ENCODE measurements at regions not wholly inside any gene's neighbourhood (a gene's known extent, or its start where the extent isn't known, plus 50 kb on each side); places are given as distances from the start of the nearest gene placed in this dataset.
"Not testable (repeated sequence)": the region's sequence is repeated elsewhere in the genome, so short reads cannot be mapped to it uniquely, and the experiment has no call there.

DNA sequence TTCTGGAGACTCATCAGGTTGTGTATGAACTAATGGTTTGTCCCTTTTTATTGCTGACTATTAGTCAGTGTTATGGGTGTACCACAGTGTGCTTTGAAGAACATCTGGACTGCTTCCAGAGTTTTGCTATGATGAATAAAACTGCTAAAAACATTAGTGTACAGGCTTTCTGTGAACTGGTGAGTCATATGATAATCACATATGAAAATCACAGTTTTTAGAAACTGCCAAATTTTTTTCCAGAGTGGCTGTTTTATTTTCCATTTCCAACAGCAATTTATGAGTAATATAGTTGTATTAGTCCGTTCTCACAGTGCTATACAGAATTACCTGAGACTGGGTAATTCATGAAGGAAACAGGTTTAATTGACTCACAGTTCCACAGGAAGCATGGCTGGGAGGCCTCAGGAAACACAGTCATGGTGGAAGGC lies 281.2 kb upstream of the VSTM2A start:
- ATAC-seq = no peak

DNA sequence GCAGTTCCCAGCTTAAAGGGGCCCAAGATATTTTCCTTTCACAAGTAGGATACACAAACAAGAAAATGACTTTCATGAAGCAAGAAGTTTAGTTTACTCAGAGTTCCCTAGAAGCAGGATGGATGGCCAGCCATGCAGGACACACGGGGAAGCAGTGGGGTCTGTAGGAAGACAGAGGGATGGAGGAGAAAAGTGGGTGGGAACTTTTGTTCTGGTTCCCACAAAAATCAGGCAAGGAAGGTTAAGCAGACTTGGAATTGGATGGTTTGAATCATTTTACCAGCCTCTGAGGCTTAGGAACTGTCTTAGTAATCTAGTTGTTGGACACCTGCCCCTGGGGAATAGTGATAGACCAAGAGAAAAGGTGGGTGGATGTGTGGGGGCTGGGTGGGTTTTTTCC lies 263.3 kb upstream of the VSTM2A start:
- ATAC-seq = no peak

DNA sequence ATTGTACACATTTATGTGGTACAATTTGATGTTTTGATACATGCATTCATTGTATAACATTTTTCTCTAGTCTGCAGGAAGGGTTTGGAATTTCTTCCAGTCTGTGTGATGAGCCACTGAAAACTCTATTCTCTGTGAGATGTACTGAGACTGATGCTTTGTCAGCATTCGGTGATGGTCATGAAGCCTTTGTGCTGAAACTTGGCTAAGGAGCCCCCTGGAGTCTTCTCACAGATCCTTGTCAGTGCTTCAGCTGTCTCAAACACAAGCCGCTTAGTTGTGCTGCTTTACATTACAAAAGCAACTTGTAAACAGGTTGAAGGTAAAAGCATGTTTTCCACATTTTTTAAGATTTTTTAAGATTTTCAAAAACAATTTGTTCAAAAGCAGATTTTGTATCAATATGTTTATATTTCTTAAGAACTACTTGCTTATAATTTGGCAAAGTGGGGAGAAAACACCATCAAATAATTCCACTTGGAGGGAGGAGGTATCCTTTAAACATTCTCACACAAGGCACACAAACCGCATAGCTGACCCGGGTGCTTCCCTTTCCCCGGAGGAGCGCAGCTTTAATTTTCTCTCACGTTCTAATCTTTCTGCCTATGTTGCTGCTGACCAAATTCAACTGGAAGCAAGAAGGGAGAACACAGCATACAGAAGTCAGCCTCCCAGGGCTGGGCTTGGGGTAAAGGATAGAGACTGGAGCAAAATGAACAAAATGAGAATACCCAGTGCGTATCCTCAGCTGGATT lies 249.8 kb upstream of the VSTM2A start:
- no peak for ATAC-seq

DNA sequence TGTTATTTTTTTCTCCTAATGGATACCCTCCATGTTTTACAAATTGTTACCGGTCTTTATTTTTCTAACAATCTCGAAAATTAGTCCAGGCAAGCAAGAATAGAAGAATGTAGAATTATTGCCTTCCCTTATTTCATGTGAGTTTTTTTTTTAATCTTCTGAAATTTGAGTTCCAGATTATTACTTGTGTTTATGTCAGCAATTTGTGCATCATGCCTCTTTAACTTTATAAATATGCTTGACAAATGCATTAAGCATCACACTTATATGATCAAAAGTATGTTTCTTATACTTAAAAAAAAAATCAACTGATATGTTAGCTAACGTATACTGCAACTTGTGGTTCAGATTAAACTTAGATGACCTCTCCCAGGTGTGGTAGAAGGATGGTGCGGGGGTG lies 242.7 kb upstream of the VSTM2A start:
- no peak for ATAC-seq

DNA sequence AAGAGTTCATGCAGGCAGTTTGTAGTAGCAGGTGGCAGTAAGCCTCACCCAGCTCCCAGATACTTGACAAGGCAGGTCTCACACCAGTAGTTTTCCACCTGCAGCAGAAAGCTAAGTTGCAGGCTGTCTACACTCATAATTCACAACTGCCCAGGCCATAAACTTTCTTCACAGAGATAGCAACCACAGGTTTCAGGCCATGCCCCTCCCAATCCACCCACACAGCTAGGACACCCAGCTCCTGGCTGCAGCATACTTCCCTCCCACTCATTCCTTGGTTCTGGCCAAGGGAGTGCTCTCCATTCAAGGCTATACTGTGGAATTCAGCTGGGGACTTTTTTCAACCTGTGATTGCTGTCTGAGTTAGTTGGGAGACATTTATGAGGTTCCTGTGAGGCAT lies 226.2 kb upstream of the VSTM2A start:
- not testable (repeated sequence) for ATAC-seq

DNA sequence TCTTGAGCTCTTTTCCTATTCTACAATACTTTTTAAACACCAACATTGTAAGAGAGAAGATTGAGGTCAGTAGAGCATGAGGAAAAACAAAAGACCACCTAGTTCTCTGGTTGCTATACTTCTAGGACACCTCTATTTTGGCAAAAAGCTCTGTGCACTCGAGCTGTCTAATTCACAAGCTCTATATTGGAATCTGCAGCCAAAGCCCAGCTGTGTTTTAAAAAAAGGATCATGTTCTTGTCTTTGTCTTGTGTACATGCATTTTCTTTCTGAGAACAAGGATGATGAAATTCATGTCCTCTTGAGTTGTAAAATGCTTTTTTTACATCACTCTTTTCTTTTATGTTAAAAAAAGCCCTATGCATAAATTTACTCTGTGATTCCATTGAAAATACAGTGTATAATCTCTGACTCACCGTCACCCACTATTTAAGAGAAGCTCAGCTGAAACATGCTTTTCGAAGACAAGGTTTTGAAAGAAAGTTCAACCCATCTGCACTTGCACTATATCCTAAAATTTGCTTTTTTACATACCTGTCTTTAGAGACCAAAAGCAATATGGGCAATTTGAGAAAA lies 215.5 kb upstream of the VSTM2A start:
- no peak for ATAC-seq

DNA sequence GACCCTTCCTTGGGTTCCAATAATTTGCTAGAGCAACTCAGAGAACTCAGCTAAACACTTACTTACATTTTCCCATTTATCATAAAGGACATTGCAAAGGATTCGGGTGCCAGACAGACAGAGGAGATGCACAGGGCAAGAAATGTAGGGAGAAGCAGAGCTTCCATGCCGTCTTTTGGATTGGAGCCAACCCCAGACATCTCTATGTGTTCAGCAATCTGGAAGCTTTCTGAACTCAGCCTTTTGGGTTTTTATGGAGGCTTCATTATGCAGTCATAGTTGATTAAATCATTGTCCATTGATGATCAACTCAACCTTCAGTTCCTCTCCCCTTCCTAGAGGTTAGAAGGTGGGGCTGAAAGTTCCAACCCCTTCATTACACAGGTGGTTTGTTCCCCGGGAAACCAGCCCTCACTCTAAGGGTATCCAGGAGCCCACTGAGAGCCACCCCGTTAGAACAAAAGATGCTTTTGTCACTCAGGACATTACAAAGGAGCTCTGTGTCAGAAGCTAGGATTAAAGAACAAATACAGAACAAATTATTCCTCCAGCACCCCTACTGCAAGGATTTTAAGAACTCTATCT lies 211.9 kb upstream of the VSTM2A start:
- ATAC-seq = no peak

DNA sequence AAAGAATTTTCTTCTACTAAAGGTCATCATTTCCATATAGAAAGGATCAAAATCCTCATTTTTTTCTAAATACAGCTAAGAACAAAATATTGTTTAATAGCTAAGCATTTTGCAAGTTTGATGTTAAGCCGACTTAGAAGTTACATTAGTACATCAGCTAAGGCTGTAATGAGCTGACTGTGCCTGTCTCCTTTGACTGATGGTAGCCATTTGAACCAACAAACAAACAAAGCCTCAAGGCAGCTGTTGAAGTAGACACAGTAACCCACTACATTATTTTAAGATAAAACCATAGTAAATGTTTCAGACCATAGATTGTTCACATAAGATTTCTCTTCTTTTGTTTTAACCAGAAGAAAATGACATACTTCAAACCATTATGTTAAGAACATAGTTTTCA lies 210.9 kb upstream of the VSTM2A start:
- ATAC-seq = no peak

DNA sequence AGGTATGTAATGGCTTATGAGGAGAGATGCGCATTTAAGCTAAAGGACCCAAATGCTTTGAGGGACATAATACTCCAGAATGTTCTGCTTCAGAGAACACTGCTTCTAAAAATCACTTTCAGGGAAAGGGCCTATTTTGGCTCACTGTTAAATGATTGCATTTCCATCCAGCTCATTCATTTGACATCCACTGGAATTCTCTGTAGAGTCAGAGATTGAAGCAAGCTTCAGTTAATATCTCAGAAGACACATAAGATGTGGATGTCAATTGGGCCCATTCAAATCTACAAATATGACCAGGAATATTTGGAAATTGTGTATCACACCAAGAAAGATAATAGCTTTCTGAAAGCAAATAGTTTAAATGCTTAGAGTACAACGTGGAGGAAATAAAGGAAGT lies 209.9 kb upstream of the VSTM2A start:
- no peak for ATAC-seq

DNA sequence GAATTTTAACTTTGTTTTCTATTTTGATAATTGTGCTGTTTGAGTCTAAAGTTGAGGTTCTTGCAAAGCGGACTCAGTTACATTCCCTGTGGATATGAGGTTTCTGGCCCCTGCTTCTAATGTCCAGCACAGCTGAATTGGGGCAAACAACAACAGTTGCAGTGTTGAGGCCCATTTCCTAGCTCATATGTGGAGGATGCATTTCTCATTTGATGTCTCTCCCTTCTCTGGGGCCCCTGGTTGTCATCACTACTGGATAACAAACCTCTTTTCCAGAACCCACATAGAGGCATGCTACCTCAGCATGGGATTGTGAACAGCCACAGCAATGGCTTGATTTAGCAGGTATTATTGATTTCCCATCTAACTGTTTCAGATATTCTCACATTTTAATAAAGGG lies 208.2 kb upstream of the VSTM2A start:
- ATAC-seq = no peak

DNA sequence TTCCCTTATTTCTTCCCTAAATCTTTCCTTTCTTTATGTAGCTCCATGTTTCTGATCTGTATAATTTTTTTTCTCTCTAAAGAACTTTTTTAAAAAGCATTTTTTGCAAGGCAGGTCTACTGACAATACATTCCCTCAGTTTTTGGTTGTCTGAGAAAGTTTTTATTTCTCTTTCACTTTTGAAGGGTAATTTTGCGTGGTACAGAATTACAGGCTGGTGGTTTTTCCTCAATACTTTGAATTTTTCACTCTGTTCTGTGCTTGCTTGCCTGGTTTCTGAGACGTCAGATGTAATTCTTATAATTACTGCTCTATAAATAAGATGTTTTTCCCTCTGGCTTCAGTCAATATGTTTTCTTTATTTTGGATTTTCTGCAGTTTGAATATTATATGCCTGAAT lies 205.4 kb upstream of the VSTM2A start:
- no peak for ATAC-seq

DNA sequence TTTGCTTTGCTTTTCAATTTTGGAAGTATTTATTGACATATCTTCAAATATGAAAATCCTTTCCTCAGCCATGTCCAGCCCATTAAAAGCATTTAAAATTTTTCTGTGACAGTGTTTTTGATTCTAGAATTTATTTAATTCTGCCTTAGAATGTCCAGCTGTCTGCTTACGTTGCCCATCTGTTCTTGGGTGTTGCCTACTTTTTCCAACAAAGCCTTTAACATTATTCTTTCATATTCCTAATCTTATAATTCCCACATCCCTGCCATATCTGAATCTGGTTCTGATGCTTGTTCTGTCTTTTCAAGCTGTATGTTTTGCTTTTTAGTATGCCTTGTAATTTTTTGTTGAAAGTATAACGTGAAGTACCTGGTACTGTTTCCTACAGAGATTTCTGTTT lies 204.7 kb upstream of the VSTM2A start:
- ATAC-seq = no peak

DNA sequence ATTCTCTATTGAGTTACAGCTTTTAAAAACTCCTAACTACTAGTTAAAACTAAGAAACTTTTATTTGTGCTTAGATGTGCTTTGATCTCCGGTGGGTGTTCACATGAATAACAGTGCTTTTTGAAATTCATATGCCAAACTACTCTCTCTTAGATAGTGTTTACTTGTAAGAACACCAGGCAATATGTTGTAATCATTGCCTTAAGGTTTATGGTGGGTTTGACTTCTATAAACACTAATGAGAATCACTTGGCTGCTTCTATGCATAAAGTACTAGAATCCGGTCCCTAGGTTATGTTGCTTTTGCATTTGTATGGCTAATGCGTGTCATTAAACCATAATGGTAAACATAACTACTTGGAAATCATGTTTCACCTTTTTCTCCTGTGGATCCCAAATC lies 203.9 kb upstream of the VSTM2A start:
- no peak for ATAC-seq

DNA sequence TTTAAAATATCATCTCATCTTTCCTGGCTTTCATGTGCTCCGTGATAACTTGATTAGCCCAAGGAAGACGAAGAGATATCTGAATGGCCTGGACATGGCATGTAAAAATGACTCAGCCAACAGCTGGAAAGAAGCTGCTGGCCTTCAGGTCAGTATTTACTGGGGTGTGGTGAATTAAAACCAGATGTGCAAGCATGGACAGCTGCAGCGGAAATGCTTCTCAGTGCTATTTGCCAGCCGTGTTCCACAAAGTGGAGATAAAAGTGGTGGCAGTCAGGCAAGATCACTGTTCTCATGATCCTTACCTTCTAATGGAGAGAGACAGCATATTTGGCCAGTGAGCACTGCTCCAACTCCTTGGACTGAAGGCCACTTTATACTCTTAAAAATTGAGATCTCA lies 203.1 kb upstream of the VSTM2A start:
- no peak for ATAC-seq

DNA sequence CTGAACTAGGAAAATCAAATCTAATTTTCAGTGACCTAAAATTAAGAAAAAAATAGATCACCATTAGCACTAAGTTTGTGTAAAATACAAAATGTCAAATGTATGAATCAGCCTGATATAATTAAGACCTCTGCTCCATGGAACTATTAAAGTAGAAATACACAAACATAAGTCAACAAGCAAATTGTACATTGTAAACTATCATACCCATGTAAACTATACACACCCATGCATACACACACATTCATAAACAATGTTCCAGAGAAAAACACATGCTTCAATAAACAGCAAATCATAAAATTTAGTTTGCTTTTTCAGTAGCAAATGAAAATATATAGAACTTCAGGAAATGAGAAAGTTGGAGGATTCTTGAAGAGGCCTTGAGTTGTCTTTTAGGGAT lies 199.7 kb upstream of the VSTM2A start:
- ATAC-seq = no peak

DNA sequence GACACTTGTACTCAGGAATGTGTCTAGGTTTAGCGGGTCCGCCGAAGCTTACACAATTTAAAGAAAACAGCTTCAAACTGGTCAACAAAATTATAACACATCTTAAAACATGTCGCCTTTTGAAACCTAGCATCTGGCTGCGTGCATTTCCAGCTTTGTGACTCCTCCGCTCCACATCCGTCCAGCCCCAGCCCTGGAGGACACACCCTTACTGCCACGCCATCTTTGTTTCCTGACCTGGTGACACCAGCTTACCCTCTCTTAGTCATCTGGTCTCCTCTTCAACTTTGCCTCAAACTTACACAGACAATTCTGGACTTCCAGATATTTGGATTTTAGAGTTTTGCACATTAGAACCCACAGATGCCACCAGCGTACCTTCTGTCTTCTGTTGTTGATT lies 198.7 kb upstream of the VSTM2A start:
- ATAC-seq = no peak

DNA sequence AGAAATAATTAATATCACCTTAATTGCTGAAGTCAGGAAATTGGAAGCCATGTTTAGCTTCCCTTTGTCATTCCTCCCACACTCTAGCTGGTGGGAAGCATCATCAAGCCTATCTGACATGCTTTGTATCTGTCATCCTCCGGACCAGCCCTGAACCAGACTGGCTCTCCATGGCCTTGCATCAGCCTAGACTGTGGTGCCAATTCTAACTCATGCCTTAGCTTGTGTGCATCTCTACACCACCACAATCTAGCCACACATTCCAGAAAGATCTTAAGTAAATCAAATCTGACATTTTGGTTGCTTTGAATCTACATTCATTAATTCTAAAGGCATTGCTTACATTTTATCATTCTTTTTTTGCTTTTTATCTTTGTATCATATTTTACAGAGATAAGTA lies 196.4 kb upstream of the VSTM2A start:
- ATAC-seq = no peak

DNA sequence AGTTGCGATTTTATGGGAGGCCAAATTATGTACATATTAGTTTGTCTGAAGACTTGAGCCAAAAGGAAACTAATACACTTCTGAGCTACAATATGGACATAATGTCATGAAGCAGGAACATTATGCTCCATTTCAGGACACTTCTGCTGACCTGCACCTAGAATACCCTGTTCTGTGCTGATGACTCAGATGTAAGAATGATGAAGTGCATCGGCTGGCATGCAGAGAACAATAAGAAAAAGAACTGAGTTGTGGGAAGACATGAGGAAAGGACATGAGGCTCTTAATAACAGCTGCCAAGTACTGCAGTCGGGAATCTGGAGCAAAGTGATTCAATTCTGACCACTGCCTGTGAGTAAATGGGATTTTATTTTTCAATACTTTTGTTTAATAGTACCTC lies 192.9 kb upstream of the VSTM2A start:
- ATAC-seq = no peak

DNA sequence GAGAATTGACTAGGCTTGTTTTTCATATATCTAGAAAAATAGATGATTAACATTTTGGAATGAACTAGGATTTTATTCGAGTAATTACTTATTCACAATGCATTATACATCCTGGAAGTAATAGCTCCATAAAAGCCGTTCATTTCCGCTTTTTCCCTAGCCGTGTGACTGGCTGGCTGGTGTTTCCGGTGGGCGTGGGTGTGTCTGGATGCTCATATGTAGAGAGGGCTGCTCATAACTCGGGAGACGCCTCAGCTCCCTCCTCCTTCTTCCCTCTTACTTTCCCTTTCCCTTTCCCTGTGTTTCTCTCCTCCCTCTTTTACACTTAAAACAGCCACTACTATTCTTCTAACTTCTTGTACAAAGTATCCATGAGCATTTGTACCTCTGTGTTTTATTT lies 187.7 kb upstream of the VSTM2A start:
- no peak for ATAC-seq

DNA sequence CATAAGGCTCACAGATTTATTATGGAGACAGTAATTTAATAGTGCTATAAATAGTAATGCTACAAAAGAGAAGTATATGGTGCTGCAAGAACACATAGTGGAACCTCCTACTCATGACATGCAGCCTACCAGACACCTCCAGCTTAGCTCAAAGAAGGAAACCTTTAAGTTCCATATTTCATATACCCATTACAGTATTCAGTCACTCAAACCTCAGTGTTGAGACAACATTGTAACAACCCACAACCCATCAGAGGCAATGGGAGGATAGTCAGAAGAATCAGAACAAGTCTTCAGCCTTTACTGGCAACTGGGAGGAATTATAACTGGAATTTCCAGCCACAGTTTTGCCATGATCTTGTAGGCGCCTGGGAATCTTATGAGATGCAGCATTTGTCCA lies 186.3 kb upstream of the VSTM2A start:
- ATAC-seq = no peak

DNA sequence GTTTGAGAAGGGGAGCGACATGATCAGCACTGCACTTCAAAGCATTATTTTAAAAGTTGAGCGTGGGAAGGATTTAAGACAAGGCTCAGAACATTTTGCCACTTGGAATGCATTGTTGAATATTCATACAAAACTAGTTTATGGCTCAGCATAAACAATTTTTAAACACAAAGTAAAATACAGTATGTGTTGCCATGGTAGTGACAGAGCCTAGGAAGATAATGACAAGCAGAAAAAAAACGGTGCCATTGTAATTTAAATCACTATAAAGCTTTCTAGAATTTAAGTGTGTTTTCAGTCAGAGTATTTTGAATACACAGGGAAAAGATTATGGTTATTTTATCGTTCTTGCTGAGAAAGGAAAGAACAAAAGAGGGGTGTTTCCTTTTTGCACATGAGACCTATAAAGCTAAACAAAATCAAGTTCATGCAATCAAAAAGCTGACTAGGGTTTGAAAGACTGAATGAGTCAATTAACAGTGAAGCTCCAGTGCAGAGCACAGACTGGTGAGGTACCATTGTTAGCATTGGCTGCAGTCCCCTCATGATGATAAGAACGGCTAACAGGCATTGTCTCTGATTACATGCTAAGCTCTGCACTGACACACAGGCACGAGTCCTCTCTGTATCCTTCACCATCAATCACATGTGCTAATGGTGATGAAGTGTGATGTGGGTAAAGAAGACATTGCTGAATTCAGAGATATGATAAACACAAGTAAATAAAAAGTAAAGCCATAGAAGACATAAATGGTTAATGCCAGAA lies 181.9 kb upstream of the VSTM2A start:
- no peak for ATAC-seq

DNA sequence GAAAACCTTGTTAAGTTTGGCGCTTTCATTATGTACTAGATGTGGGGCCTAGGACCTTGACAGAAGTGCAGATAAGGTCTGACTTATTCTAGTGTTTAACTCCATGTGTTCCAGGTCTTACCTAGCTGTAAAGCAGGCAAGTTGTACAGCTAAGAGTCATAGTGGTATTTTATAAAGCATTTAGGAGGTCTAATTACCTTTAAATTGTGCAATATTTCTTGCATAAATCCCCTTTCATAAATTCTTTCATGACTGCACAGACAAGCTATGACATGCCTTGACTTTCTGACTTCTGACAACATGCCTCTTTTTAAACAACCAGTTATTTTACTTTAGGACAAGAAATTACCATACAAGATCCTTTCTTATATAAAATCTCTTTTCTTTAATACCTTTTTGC lies 151.6 kb upstream of the VSTM2A start:
- no peak for ATAC-seq

DNA sequence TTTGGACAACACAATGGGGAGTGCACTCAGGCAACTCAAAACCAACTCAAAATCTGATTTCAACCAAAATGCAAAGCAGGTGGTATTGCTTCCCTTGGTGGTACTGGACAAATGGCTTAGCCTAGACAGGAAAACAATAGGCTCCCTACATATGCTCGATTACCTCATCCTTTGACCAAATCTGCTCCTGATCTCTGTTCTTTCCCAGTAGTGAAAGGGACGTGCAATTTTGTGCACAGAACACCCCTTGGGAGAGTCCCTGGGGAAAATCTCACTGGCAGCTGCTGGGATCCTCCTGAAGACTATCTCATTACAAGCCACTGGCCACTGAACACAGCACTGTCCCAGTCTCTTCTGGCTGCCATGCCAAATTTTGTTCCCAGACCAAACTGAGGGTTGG lies 149.2 kb upstream of the VSTM2A start:
- ATAC-seq = no peak

DNA sequence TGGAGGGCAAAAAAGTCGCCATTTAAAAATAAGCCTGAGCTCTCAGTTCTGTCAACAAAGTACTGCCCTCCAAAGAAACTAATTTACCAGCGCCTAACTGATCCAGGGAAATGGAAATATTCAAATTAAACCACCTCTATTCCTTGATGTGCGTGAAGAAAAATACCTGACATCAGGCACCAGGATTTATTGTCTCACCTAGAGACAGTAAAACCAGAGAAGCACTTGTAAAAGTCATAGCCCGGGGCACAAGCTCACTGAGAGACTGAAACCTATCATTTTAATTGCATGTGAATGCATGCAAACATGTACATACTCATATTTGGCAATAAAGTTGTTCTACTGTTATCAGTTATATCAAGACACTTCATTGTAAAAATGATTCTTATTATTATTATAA lies 147.3 kb upstream of the VSTM2A start:
- ATAC-seq = no peak
